DND-41 (cell line): ENCODE measurements at regions not wholly inside any gene's neighbourhood (a gene's known extent, or its start where the extent isn't known, plus 50 kb on each side); places are given as distances from the start of the nearest gene placed in this dataset.

Source experiments
- ATAC-seq: fragments of 200-7000 bp; cut with Tn5 transposase; 3 replicates; pipeline ENCODE4 v1.9.1; 2021; ENCODE audit warnings: low read depth; ENCODE audit not compliant: insufficient read depth
- DNase-seq: peaks from one replicate; pipeline ENCODE4 v3.0.0-alpha.2; 2020
- H2AFZ ChIP-seq: 2 replicates; pipeline ENCODE4 v1.6.0; 2012; ENCODE audit warnings: low read depth, low read length
- H3K27ac ChIP-seq: 2 replicates; pipeline ENCODE4 v1.5.1; 2012; ENCODE audit warnings: low read length, inconsistent platforms
- H3K27me3 ChIP-seq: fragments of 200-600 bp; sonication (generic); 2 replicates; pipeline ENCODE4 v1.6.0; 2012; ENCODE audit warnings: low read length, mild to moderate bottlenecking, inconsistent platforms; ENCODE audit not compliant: insufficient read depth, poor library complexity
- H3K36me3 ChIP-seq: 2 replicates; pipeline ENCODE4 v1.5.1; 2012; ENCODE audit warnings: low read length, inconsistent platforms; ENCODE audit not compliant: insufficient read depth
- H3K4me1 ChIP-seq: 2 replicates; pipeline ENCODE4 v1.5.1; 2012; ENCODE audit warnings: mild to moderate bottlenecking, low read length; ENCODE audit not compliant: insufficient read depth
- H3K4me2 ChIP-seq: 2 replicates; pipeline ENCODE4 v1.6.0; 2012; ENCODE audit warnings: mild to moderate bottlenecking, moderate library complexity, low read length, inconsistent platforms; ENCODE audit not compliant: insufficient read depth
- H3K4me3 ChIP-seq, 2 experiments: fragments of 200-600 bp in 1 of 2; shearing (Covaris generic) in 1 of 2; 2 replicates each; pipeline ENCODE4 v1.5.1; 2012 to 2016; ENCODE audit warnings: inconsistent platforms in 2 of 2, low read length in 2 of 2, mild to moderate bottlenecking in 2 of 2, low read depth in 1 of 2, moderate library complexity in 1 of 2
- H3K79me2 ChIP-seq: 2 replicates; pipeline ENCODE4 v1.6.0; 2012; ENCODE audit warnings: low read length, inconsistent platforms; ENCODE audit not compliant: insufficient read depth
- H3K9ac ChIP-seq: 2 replicates; pipeline ENCODE4 v1.6.0; 2012; ENCODE audit warnings: low read depth, mild to moderate bottlenecking, inconsistent platforms, low read length, moderate library complexity
- H3K9me3 ChIP-seq: 2 replicates; pipeline ENCODE4 v1.5.1; 2012; ENCODE audit warnings: low read length, moderate library complexity, mild to moderate bottlenecking, inconsistent platforms; ENCODE audit not compliant: insufficient read depth, severe bottlenecking
- H4K20me1 ChIP-seq: 2 replicates; pipeline ENCODE4 v1.6.0; 2012; ENCODE audit warnings: low read length; ENCODE audit not compliant: insufficient read depth
- CTCF ChIP-seq: IDR thresholded peaks from 2 replicates; pipeline ENCODE4 v1.5.1; 2012; ENCODE audit warnings: borderline replicate concordance, low read length, moderate library complexity, mild to moderate bottlenecking; ENCODE audit not compliant: poor library complexity, severe bottlenecking; ENCODE audit errors: extremely low read depth
- EZH2 ChIP-seq: IDR thresholded peaks from 3 replicates; pipeline ENCODE4 v1.6.1; 2012; ENCODE audit warnings: borderline replicate concordance, low read depth, mild to moderate bottlenecking, moderate library complexity, low read length, inconsistent platforms; ENCODE audit not compliant: severe bottlenecking

GRCh38 chr12:33529810-33530209, 90.2 kb upstream of the SYT10 start:
- no peak for DNase-seq
- no peaks in the 10 kb centered on the region for H3K27me3 ChIP-seq

GRCh38 chr12:33531261-33531660, 91.6 kb upstream of the SYT10 start:
- TF ChIP-seq EZH2 (no peak), CTCF (no peak)
- no peak for ATAC-seq

More at GRCh38 chr12:33529810-33530209, 90.2 kb upstream of the SYT10 start:
- H3K9me3 ChIP-seq, result no peaks in the 10 kb centered on the region
- H3K4me3 ChIP-seq, result no peak overlapping the region
- H3K27ac ChIP-seq, result no peak overlapping the region
- H2AFZ ChIP-seq, result no peak overlapping the region
- no peak for ATAC-seq
- H4K20me1 ChIP-seq, result no peaks in the 10 kb centered on the region
- H3K4me1 ChIP-seq, result no peaks in the 10 kb centered on the region
- H3K79me2 ChIP-seq, result no peaks in the 10 kb centered on the region
- H3K9ac ChIP-seq, result no peak overlapping the region
- no peaks in the 10 kb centered on the region for H3K36me3 ChIP-seq
- TF ChIP-seq EZH2 (no peak), CTCF (no peak)
- no peak overlapping the region for H3K4me2 ChIP-seq

GRCh38 chr12:33533527-33533926, 93.9 kb upstream of the SYT10 start:
- Histone ChIP-seq H3K27ac (no peak overlapping the region), H4K20me1 (no peaks in the 10 kb centered on the region), H3K79me2 (no peaks in the 10 kb centered on the region), H3K4me2 (no peak overlapping the region), H3K9ac (no peak overlapping the region), H3K9me3 (no peaks in the 10 kb centered on the region), H3K4me3 (no peak overlapping the region), H2AFZ (no peak overlapping the region), H3K27me3 (no peaks in the 10 kb centered on the region), H3K36me3 (no peaks in the 10 kb centered on the region), H3K4me1 (no peaks in the 10 kb centered on the region)
- DNase-seq (no peak), ATAC-seq (no peak)
- no peak for TF ChIP-seq EZH2
- no peak for TF ChIP-seq CTCF

More at GRCh38 chr12:33531261-33531660, 91.6 kb upstream of the SYT10 start:
- Histone ChIP-seq H3K4me3 (no peak overlapping the region), H3K9ac (no peak overlapping the region), H3K27me3 (no peaks in the 10 kb centered on the region), H3K9me3 (no peaks in the 10 kb centered on the region), H2AFZ (no peak overlapping the region), H3K36me3 (no peaks in the 10 kb centered on the region), H3K4me1 (no peaks in the 10 kb centered on the region), H3K27ac (no peak overlapping the region), H3K4me2 (no peak overlapping the region), H3K79me2 (no peaks in the 10 kb centered on the region), H4K20me1 (no peaks in the 10 kb centered on the region)
- DNase-seq, result no peak

- Histone ChIP-seq H3K36me3 (no peaks in the 10 kb centered on the region), H3K27ac (no peak overlapping the region), H4K20me1 (no peaks in the 10 kb centered on the region), H2AFZ (no peak overlapping the region), H3K9ac (no peak overlapping the region), H3K9me3 (no peaks in the 10 kb centered on the region), H3K4me3 (no peak overlapping the region), H3K27me3 (no peaks in the 10 kb centered on the region), H3K4me1 (no peaks in the 10 kb centered on the region), H3K4me2 (no peak overlapping the region), H3K79me2 (no peaks in the 10 kb centered on the region)
- DNase-seq (no peak), ATAC-seq (no peak)
- TF ChIP-seq CTCF (no peak), EZH2 (no peak)
Observed at GRCh38 chr12:33536431-33536830, 96.8 kb upstream of the SYT10 start.
